ENCODE measurements at regions not wholly inside any gene's neighbourhood (a gene's known extent, or its start where the extent isn't known, plus 50 kb on each side); places are given as distances from the start of the nearest gene placed in this dataset.

DNA sequence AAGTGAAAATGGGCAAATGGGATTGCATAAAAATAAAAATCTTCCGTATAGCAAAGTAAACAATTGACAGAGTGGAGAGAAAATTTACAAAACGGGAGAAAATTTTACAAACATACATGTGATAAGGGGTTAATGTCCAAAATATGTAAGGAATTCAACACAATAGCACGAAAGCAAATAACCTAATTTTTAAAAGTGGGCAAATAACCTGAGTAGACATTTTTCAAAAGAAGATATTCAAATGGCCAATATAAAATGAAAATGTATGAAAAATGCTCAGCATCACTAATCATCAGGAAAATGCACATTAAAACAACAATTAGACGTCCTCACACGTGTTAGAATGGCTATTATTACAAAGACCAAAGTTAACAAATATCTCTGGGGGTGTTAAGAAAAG is 441.5 kb downstream of the HTR1B start:
- ATAC-seq (no peak), DNase-seq (no peak), FAIRE-seq (no peak)
- 26 to 31% methylated on average over 5 of the region's 5 CpGs for WGBS, 2 donors
- no peaks in the 10 kb centered on the region for H3K4me1 ChIP-seq
- no peaks in the 10 kb centered on the region for H3K36me3 ChIP-seq
- H3K9me3 ChIP-seq = no peaks in the 10 kb centered on the region
- no peak overlapping the region for H3K27ac ChIP-seq
- H3K4me3 ChIP-seq = no peak overlapping the region
- TF ChIP-seq, protein P1, sequence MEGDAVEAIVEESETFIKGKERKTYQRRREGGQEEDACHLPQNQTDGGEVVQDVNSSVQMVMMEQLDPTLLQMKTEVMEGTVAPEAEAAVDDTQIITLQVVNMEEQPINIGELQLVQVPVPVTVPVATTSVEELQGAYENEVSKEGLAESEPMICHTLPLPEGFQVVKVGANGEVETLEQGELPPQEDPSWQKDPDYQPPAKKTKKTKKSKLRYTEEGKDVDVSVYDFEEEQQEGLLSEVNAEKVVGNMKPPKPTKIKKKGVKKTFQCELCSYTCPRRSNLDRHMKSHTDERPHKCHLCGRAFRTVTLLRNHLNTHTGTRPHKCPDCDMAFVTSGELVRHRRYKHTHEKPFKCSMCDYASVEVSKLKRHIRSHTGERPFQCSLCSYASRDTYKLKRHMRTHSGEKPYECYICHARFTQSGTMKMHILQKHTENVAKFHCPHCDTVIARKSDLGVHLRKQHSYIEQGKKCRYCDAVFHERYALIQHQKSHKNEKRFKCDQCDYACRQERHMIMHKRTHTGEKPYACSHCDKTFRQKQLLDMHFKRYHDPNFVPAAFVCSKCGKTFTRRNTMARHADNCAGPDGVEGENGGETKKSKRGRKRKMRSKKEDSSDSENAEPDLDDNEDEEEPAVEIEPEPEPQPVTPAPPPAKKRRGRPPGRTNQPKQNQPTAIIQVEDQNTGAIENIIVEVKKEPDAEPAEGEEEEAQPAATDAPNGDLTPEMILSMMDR (IDR thresholded peaks at IDR 0.05) = no peak
- no peaks in the 10 kb centered on the region for H3K27me3 ChIP-seq
- intact Hi-C loops (cut with DNase I) = no loop called here

- Histone ChIP-seq H3K4me3 (no peak overlapping the region), H3K27ac (no peak overlapping the region), H3K9me3 (no peaks in the 10 kb centered on the region), H3K36me3 (no peaks in the 10 kb centered on the region), H3K4me1 (no peaks in the 10 kb centered on the region), H3K27me3 (no peaks in the 10 kb centered on the region)
- TF ChIP-seq, protein P1 (IDR thresholded peaks at IDR 0.05) = no peak
- ATAC-seq (no peak), FAIRE-seq (no peak), DNase-seq (no peak)
- intact Hi-C loops (cut with DNase I) = no loop called here
Observed at GRCh38 chr6:77021232-77021631, 442.1 kb downstream of the HTR1B start.

DNA sequence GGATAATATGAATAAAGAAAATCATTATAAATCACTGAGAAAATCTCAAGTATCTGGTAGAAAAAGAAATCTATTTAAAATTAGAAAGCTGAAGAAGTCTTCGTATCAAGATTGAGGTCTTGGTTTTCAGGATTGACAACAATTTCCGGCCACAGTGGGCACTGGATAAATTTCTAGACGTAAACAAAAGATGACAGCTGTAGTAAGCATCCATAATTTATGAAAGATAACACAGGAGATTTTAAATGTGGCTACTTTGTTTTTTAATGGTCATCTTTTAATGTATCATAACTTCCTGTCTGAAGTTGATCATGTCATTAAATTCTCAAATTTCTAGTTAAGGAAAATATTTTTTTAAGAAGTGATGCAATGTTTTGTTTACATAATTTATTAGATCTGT is 444.2 kb downstream of the HTR1B start:
- no peaks in the 10 kb centered on the region for H3K4me1 ChIP-seq
- no peaks in the 10 kb centered on the region for H3K36me3 ChIP-seq
- TF ChIP-seq, protein P1 (IDR thresholded peaks at IDR 0.05) = no peak
- no peaks in the 10 kb centered on the region for H3K27me3 ChIP-seq
- DNase-seq = no peak
- H3K4me3 ChIP-seq = no peak overlapping the region
- 75 to 78% methylated on average over 3 of the region's 3 CpGs for WGBS, 2 donors
- intact Hi-C loops (cut with DNase I) = no loop called here
- ATAC-seq = no peak
- FAIRE-seq = no peak
- no peak overlapping the region for H3K27ac ChIP-seq
- no peaks in the 10 kb centered on the region for H3K9me3 ChIP-seq

- Histone ChIP-seq H3K27ac (no peak overlapping the region), H3K9me3 (no peaks in the 10 kb centered on the region), H3K27me3 (no peaks in the 10 kb centered on the region), H3K4me1 (no peaks in the 10 kb centered on the region), H3K4me3 (no peak overlapping the region), H3K36me3 (no peaks in the 10 kb centered on the region)
- no peak for DNase-seq
- intact Hi-C loops (cut with DNase I) = no loop called here
- WGBS, 2 donors = 63 to 78% methylated on average over 2 of the region's 2 CpGs
- no peak for ATAC-seq
- FAIRE-seq = no peak
- TF ChIP-seq, protein P1 (IDR thresholded peaks at IDR 0.05) = no peak
Observed at GRCh38 chr6:77017537-77017936, 445.8 kb downstream of the HTR1B start.

DNA sequence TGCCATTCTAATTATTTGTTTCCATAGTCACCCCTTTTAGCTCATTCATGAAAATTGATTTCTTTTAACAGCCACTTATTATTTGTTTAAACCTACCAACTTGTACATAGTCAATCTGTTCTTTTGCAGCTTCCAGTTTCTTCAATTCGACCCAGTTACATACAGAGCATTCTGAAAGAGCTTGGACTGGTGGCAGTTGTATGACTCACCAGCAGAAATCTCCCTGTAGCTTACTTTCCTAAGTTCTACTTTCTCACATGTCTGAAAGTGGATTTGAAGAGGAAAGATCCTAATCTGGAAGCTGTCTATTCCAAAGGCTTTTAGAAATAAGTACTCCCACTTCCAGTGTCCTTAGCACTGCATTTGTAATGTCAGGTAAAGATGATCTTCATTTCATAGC is 447.9 kb downstream of the HTR1B start:
- Histone ChIP-seq H3K4me1 (no peaks in the 10 kb centered on the region), H3K9me3 (no peaks in the 10 kb centered on the region), H3K27ac (no peak overlapping the region), H3K27me3 (no peaks in the 10 kb centered on the region), H3K36me3 (no peaks in the 10 kb centered on the region), H3K4me3 (no peak overlapping the region)
- ATAC-seq (no peak), DNase-seq (no peak), FAIRE-seq (no peak)
- 29 to 38% methylated on average over 1 of the region's 1 CpG for WGBS, 2 donors
- TF ChIP-seq, protein P1 (IDR thresholded peaks at IDR 0.05) = no peak
- intact Hi-C loops (cut with DNase I) = no loop called here
